Activated naive CD4-positive, alpha-beta T cell treated with anti-CD3 and anti-CD28 coated beads for 36 hours (primary cell): ENCODE measurements at regions not wholly inside any gene's neighbourhood (a gene's known extent, or its start where the extent isn't known, plus 50 kb on each side); places are given as distances from the start of the nearest gene placed in this dataset.

Source experiments
- CTCF ChIA-PET: fragments of 350-600 bp; sonication (Branson Sonifier 250); formaldehyde crosslinking; loops from one replicate; lab custom pipeline; 2021; ENCODE audit warnings: antibody characterized with exemption; lab: Charles Lee
- DNase-seq: peaks from one replicate; pipeline ENCODE4 v3.0.0-alpha.2; 2020
- H3K27ac Mint-ChIP-seq: one replicate; pipeline ENCODE4 v1.8.0; 2021; ENCODE audit warnings: mild to moderate bottlenecking, mixed read lengths
- H3K27me3 Mint-ChIP-seq: one replicate; pipeline ENCODE4 v1.8.0; 2021; ENCODE audit warnings: low read depth, mixed read lengths
- H3K36me3 Mint-ChIP-seq: one replicate; pipeline ENCODE4 v1.8.0; 2021; ENCODE audit warnings: low read depth, mixed read lengths
- H3K4me1 Mint-ChIP-seq: one replicate; pipeline ENCODE4 v1.8.0; 2021; ENCODE audit warnings: low read depth, mixed read lengths
- H3K4me3 Mint-ChIP-seq: one replicate; pipeline ENCODE4 v1.8.0; 2021; ENCODE audit warnings: mild to moderate bottlenecking, moderate library complexity, mixed read lengths
- H3K9me3 Mint-ChIP-seq: one replicate; pipeline ENCODE4 v1.8.0; 2021; ENCODE audit warnings: mixed read lengths
- intact Hi-C: fragments of 100-400 bp; cut with micrococcal nuclease; formaldehyde crosslinking; loops from one replicate; pipeline ENCODE4 v1.15.1; 2023

DNA sequence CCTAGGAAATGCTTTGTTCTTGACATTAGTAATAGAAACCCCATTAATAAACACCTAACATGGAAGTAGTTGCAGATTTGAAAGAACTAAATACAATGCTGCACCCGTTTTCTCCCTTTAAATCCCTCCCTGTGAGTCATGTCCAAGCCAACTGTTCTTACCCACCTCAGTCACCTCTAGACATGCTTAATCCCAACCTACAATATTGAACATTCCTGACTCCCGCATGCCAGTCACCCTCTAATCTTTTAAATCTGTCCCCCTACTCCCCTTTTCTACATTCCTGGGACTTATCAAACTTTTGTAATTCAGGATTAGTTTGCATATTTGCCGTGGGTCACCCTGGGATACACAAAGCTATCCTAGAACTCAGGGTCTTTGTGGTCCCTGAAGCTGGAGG, 374.6 kb downstream of the IRS1 start:
- CTCF ChIA-PET, result no interaction called here
- H3K36me3 Mint-ChIP-seq, result no peaks in the 10 kb centered on the region
- no peak overlapping the region for H3K27ac Mint-ChIP-seq
- H3K4me3 Mint-ChIP-seq, result no peak overlapping the region
- no peaks in the 10 kb centered on the region for H3K9me3 Mint-ChIP-seq
- peaks cover 11% of the 10 kb centered on the region for H3K27me3 Mint-ChIP-seq
- H3K4me1 Mint-ChIP-seq, result peaks cover 10% of the 10 kb centered on the region
- DNase-seq, result no peak
- intact Hi-C loops, result loop anchor here (10.0 kb wide), 1 partner anchor 560 kb away; no protein-coding TSS in a partner anchor

GRCh38 chr2:226423498-226423960, 376.1 kb downstream of the IRS1 start:
- no peaks in the 10 kb centered on the region for H3K36me3 Mint-ChIP-seq
- CTCF ChIA-PET, result no interaction called here
- H3K9me3 Mint-ChIP-seq, result no peaks in the 10 kb centered on the region
- intact Hi-C loops, result loop anchor here (1.0 to 10.0 kb wide), 4 partner anchors 67 to 561 kb away; no protein-coding TSS in a partner anchor
- H3K27ac Mint-ChIP-seq, result no peak overlapping the region
- peaks cover 10% of the 10 kb centered on the region for H3K27me3 Mint-ChIP-seq
- peak; percentile 57 for DNase-seq
- peaks cover 10% of the 10 kb centered on the region for H3K4me1 Mint-ChIP-seq
- peak overlapping the region; percentile 17 for H3K4me3 Mint-ChIP-seq

DNA sequence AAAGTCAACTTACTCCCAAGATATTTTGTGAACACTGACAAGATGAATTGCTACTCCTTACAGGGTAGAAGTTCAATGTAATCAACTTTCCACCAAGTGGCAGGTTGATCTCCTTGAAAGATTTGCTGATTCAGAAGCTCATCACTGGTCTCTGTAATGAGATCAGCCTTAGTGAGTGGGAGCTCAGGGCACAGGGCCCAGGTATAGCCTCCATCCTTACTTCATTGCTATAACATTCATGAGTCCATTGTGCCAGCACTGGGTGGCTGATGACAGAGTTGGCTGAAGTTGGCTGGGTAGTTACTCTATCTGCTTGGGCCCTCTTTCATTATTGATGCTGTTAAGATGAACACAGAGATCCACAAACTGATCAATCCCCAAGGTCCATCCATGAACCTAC, 379.0 kb downstream of the IRS1 start:
- Mint-ChIP-seq H3K36me3 (no peaks in the 10 kb centered on the region), H3K4me1 (peaks cover 10% of the 10 kb centered on the region), H3K4me3 (no peak overlapping the region), H3K27me3 (peaks cover 10% of the 10 kb centered on the region), H3K27ac (no peak overlapping the region), H3K9me3 (no peaks in the 10 kb centered on the region)
- intact Hi-C loops, result loop anchor here (10.0 kb wide), 1 partner anchor 564 kb away; no protein-coding TSS in a partner anchor
- CTCF ChIA-PET, result no interaction called here
- DNase-seq, result no peak

DNA sequence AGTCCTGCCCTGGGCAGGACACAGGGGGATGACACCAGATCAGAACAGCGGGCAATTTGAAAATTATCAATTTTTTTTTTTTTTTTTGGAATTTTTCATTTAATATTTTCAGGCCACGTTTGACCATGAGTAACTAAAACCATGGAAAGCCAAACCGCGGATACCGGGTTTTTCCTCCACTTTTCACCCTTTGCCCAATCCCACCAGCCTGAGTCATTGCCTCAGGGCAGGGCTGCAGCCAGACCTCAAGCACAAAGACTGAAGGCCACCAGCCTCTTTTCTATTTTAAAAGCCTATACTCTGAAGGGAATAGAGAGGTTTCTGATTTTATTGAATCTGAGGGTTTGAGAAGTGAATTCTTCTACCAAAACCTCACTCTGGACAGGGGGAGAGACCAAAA, 381.1 kb downstream of the IRS1 start:
- H3K36me3 Mint-ChIP-seq, result no peaks in the 10 kb centered on the region
- intact Hi-C loops, result no loop called here
- H3K4me1 Mint-ChIP-seq, result peaks cover 6% of the 10 kb centered on the region
- no peak overlapping the region for H3K4me3 Mint-ChIP-seq
- CTCF ChIA-PET, result no interaction called here
- DNase-seq, result no peak
- peaks cover 2% of the 10 kb centered on the region for H3K27me3 Mint-ChIP-seq
- no peaks in the 10 kb centered on the region for H3K9me3 Mint-ChIP-seq
- no peak overlapping the region for H3K27ac Mint-ChIP-seq

DNA sequence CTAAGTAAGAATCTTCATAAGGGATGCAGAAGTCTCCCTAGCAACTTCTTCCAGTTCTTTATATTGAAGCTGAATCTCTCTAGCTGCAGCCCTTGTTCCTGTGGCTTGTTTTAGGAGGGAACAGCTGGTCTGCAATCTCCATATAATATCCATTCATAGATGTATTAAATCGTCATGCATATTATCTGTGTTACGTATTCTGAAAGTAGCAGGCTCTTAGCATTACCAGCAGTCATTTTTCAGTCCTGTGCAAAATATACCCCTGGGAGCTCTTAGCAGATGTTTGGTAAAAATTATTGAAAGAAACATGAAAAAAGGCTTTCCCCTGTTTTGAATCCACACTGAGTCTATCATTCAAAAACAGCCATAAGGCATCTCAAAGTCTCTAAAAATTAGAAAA, 385.3 kb downstream of the IRS1 start:
- CTCF ChIA-PET, result no interaction called here
- no peak overlapping the region for H3K4me3 Mint-ChIP-seq

GRCh38 chr2:226413498-226414130, 386.0 kb downstream of the IRS1 start:
- no peak overlapping the region for H3K4me3 Mint-ChIP-seq
- no peak for DNase-seq

More for the DNA sequence above, 385.3 kb downstream of the IRS1 start:
- no peak for DNase-seq
- Mint-ChIP-seq H3K27ac (no peak overlapping the region), H3K27me3 (peaks cover 4% of the 10 kb centered on the region), H3K9me3 (no peaks in the 10 kb centered on the region), H3K36me3 (no peaks in the 10 kb centered on the region), H3K4me1 (no peaks in the 10 kb centered on the region)
- intact Hi-C loops, result no loop called here

DNA sequence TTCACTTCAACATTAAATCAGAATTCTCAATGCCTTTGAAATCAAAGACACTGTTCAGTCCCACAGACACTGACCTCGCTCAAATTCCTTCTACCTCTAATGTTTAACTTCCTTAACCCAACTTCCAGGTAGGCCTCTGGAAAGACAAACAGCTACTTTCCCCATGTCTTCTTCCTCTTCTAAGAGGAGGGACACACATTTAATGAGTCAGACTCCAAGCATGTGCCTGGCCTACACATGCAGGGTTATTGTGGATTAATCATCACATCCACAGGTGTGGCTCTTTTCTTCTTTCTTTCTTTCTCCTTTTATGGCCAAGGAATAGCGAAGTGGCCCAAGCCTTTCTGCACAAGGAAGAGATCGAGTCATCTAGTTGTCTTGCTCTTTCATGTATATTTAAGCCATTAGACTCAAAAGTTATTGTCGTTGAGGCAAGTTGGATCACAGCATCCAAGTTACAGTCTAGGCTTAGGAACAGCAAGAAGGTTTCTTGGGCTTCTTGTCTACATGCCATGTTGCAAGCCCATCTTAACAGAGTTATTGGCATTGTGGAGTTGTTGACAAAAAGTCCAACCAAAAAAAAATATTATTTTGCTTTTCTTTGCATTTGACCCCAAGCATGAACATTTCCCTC, 387.8 kb downstream of the IRS1 start:
- DNase-seq, result no peak
- CTCF ChIA-PET, result no interaction called here
- Mint-ChIP-seq H3K4me1 (no peaks in the 10 kb centered on the region), H3K36me3 (no peaks in the 10 kb centered on the region), H3K27ac (no peak overlapping the region), H3K4me3 (no peak overlapping the region), H3K27me3 (peaks cover 12% of the 10 kb centered on the region), H3K9me3 (no peaks in the 10 kb centered on the region)
- intact Hi-C loops, result no loop called here

More at GRCh38 chr2:226413498-226414130, 386.0 kb downstream of the IRS1 start:
- CTCF ChIA-PET, result no interaction called here
- Mint-ChIP-seq H3K36me3 (no peaks in the 10 kb centered on the region), H3K27ac (no peak overlapping the region), H3K4me1 (no peaks in the 10 kb centered on the region), H3K27me3 (peaks cover 8% of the 10 kb centered on the region), H3K9me3 (no peaks in the 10 kb centered on the region)
- intact Hi-C loops, result no loop called here

GRCh38 chr2:226411205-226411604, 388.4 kb downstream of the IRS1 start:
- DNase-seq, result no peak
- CTCF ChIA-PET, result no interaction called here
- Mint-ChIP-seq H3K36me3 (no peaks in the 10 kb centered on the region), H3K4me1 (no peaks in the 10 kb centered on the region), H3K27me3 (peaks cover 12% of the 10 kb centered on the region), H3K4me3 (no peak overlapping the region), H3K27ac (no peak overlapping the region), H3K9me3 (no peaks in the 10 kb centered on the region)
- intact Hi-C loops, result no loop called here

DNA sequence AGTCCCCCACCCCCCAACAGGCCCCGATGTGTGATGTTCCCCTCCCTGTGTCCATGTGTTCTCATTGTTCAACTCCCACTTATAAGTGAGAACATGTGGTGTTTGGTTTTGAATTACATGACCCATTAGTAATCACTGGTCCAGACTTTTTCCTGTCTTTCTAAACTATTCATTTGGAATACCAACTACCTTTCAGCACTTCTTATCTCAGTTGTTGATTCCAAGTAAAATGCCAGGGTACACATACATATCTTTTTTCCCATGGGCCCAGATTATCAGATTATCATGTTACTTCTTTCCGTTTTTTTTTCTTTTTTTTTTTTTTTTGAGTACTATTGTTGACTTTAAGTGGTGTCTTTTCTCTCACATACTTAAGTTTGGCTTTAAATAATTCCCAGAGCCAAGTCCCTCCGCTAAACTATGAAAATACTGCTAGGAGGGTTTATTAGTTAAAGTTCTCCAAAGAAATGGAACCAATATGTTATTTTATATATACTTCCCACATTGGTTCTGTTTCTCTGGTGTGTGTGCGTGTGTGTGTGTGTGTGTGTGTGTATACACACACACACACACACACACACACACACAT, 389.3 kb downstream of the IRS1 start:
- CTCF ChIA-PET, result no interaction called here
- intact Hi-C loops, result no loop called here
- H3K4me3 Mint-ChIP-seq, result no peak overlapping the region

GRCh38 chr2:226409134-226409533, 390.5 kb downstream of the IRS1 start:
- H3K9me3 Mint-ChIP-seq, result no peaks in the 10 kb centered on the region
- no peaks in the 10 kb centered on the region for H3K4me1 Mint-ChIP-seq

More for the DNA sequence above, 389.3 kb downstream of the IRS1 start:
- H3K27ac Mint-ChIP-seq, result no peak overlapping the region
- no peaks in the 10 kb centered on the region for H3K9me3 Mint-ChIP-seq
- H3K4me1 Mint-ChIP-seq, result no peaks in the 10 kb centered on the region
- DNase-seq, result no peak
- H3K27me3 Mint-ChIP-seq, result peaks cover 14% of the 10 kb centered on the region
- no peaks in the 10 kb centered on the region for H3K36me3 Mint-ChIP-seq

GRCh38 chr2:226408141-226408540, 391.5 kb downstream of the IRS1 start:
- Mint-ChIP-seq H3K9me3 (no peaks in the 10 kb centered on the region), H3K27me3 (peaks cover 22% of the 10 kb centered on the region), H3K4me3 (no peak overlapping the region), H3K4me1 (no peaks in the 10 kb centered on the region), H3K27ac (no peak overlapping the region), H3K36me3 (no peaks in the 10 kb centered on the region)
- intact Hi-C loops, result no loop called here
- DNase-seq, result no peak
- CTCF ChIA-PET, result no interaction called here

More at GRCh38 chr2:226409134-226409533, 390.5 kb downstream of the IRS1 start:
- Mint-ChIP-seq H3K27me3 (peaks cover 19% of the 10 kb centered on the region), H3K36me3 (no peaks in the 10 kb centered on the region), H3K27ac (no peak overlapping the region), H3K4me3 (no peak overlapping the region)
- CTCF ChIA-PET, result no interaction called here
- intact Hi-C loops, result no loop called here
- DNase-seq, result no peak

DNA sequence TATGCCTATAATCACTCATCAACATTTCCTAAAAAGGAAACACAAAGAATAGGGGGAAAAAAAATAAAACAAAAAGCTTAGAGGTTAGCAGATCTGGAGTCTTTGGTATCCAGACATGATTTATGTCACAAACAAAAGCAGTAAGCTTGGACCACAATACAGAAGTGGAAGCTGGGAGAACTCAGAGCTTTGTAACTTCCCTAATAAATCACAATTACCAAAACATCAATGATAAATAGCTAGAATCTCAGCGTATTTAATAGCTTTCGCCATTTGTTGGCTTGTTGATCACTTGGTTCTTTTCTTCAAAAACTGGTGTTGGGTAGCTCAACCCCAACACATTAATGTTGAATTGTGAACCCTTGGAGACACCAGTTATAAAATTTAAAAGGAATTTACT, 392.5 kb downstream of the IRS1 start:
- H3K4me3 Mint-ChIP-seq, result no peak overlapping the region

More for the DNA sequence above, 392.5 kb downstream of the IRS1 start:
- DNase-seq, result no peak
- H3K27ac Mint-ChIP-seq, result no peak overlapping the region
- H3K4me1 Mint-ChIP-seq, result no peaks in the 10 kb centered on the region
- H3K9me3 Mint-ChIP-seq, result no peaks in the 10 kb centered on the region
- CTCF ChIA-PET, result interaction anchor here (0.6 kb wide), 1 partner anchor 381 kb away, joined by 3 read pairs; no protein-coding TSS in a partner anchor
- intact Hi-C loops, result no loop called here
- peaks cover 22% of the 10 kb centered on the region for H3K27me3 Mint-ChIP-seq
- no peaks in the 10 kb centered on the region for H3K36me3 Mint-ChIP-seq
